ENCODE measurements at regions not wholly inside any gene's neighbourhood (a gene's known extent, or its start where the extent isn't known, plus 50 kb on each side); places are given as distances from the start of the nearest gene placed in this dataset.

GRCh38 chr17:6893382-6894205, 62.1 kb upstream of the TEKT1 start:
- POLR2A ChIA-PET: interaction anchor here (0.9 kb wide), 1 partner anchor 138 kb away, joined by 4 read pairs; the partner anchor contains the start of gene XAF1
- no peak for DNase-seq
- Mint-ChIP-seq H3K4me3 (no peak overlapping the region), H3K27me3 (ENCODE audit: low read depth) (peaks cover 25% of the 10 kb centered on the region), H3K4me1 (ENCODE audit: low read depth) (no peaks in the 10 kb centered on the region), H3K36me3 (ENCODE audit: low read depth) (no peaks in the 10 kb centered on the region), H3K9me3 (ENCODE audit: insufficient read depth) (no peaks in the 10 kb centered on the region), H3K27ac (no peak overlapping the region)
- ATAC-seq: no peak
- CTCF ChIA-PET: interaction anchor here (0.9 to 2.7 kb wide), 7 partner anchors 9 to 227 kb away, joined by 3 to 19 read pairs (median 5); no protein-coding TSS in a partner anchor

- Mint-ChIP-seq H3K36me3 (ENCODE audit: low read depth) (no peaks in the 10 kb centered on the region), H3K4me1 (ENCODE audit: low read depth) (no peaks in the 10 kb centered on the region), H3K4me3 (no peak overlapping the region), H3K27me3 (ENCODE audit: low read depth) (peaks cover 22% of the 10 kb centered on the region), H3K27ac (no peak overlapping the region), H3K9me3 (ENCODE audit: insufficient read depth) (no peaks in the 10 kb centered on the region)
- CTCF ChIA-PET: interaction anchor here (0.9 to 2.7 kb wide), 7 partner anchors 9 to 227 kb away, joined by 3 to 19 read pairs (median 5); no protein-coding TSS in a partner anchor
- DNase-seq: peak; percentile 45
- POLR2A ChIA-PET: interaction anchor here (0.9 kb wide), 1 partner anchor 138 kb away, joined by 4 read pairs; the partner anchor contains the start of gene XAF1
- ATAC-seq: no peak
These were observed 62.6 kb upstream of the TEKT1 start for GRCh38 chr17:6894206-6894528.

GRCh38 chr17:6901086-6901485, 69.6 kb upstream of the TEKT1 start:
- POLR2A ChIA-PET: no interaction called here
- H3K27me3 Mint-ChIP-seq (ENCODE audit: low read depth): peaks cover 4% of the 10 kb centered on the region

GRCh38 chr17:6903326-6903900, 71.9 kb upstream of the TEKT1 start:
- H3K36me3 Mint-ChIP-seq (ENCODE audit: low read depth): no peaks in the 10 kb centered on the region

More at GRCh38 chr17:6901086-6901485, 69.6 kb upstream of the TEKT1 start:
- CTCF ChIA-PET: no interaction called here
- Mint-ChIP-seq H3K4me3 (no peak overlapping the region), H3K27ac (no peak overlapping the region), H3K4me1 (ENCODE audit: low read depth) (no peaks in the 10 kb centered on the region), H3K36me3 (ENCODE audit: low read depth) (no peaks in the 10 kb centered on the region), H3K9me3 (ENCODE audit: insufficient read depth) (no peaks in the 10 kb centered on the region)
- DNase-seq (no peak), ATAC-seq (no peak)

GRCh38 chr17:6908807-6909206, 77.3 kb upstream of the TEKT1 start:
- Mint-ChIP-seq H3K4me1 (ENCODE audit: low read depth) (peaks cover 6% of the 10 kb centered on the region), H3K27me3 (ENCODE audit: low read depth) (peaks cover 14% of the 10 kb centered on the region), H3K27ac (no peak overlapping the region), H3K4me3 (no peak overlapping the region), H3K36me3 (ENCODE audit: low read depth) (no peaks in the 10 kb centered on the region), H3K9me3 (ENCODE audit: insufficient read depth) (no peaks in the 10 kb centered on the region)
- DNase-seq: no peak
- POLR2A ChIA-PET: no interaction called here
- no peak for ATAC-seq
- CTCF ChIA-PET: interaction anchor here (3.7 kb wide), 1 partner anchor 98 kb away, joined by 133 read pairs; no protein-coding TSS in a partner anchor

More at GRCh38 chr17:6903326-6903900, 71.9 kb upstream of the TEKT1 start:
- no peak for ATAC-seq
- ChIA-PET CTCF (interaction anchor here (1.0 to 1.9 kb wide), 6 partner anchors 9 to 118 kb away, joined by 3 to 8 read pairs (median 4); no protein-coding TSS in a partner anchor), POLR2A (interaction anchor here (0.6 kb wide), 2 partner anchors 32 to 1501 kb away, joined by 3 read pairs; no protein-coding TSS in a partner anchor)
- Mint-ChIP-seq H3K9me3 (ENCODE audit: insufficient read depth) (no peaks in the 10 kb centered on the region), H3K4me1 (ENCODE audit: low read depth) (no peaks in the 10 kb centered on the region), H3K27me3 (ENCODE audit: low read depth) (no peaks in the 10 kb centered on the region), H3K4me3 (no peak overlapping the region), H3K27ac (no peak overlapping the region)
- DNase-seq: no peak

GRCh38 chr17:6910987-6911603, 79.6 kb upstream of the TEKT1 start:
- peaks cover 17% of the 10 kb centered on the region for H3K27me3 Mint-ChIP-seq (ENCODE audit: low read depth)

GRCh38 chr17:6912110-6913051, 80.9 kb upstream of the TEKT1 start:
- DNase-seq (no peak), ATAC-seq (no peak)
- H3K4me1 Mint-ChIP-seq (ENCODE audit: low read depth): peaks cover 14% of the 10 kb centered on the region
- no peak overlapping the region for H3K4me3 Mint-ChIP-seq
- no peak overlapping the region for H3K27ac Mint-ChIP-seq
- no peaks in the 10 kb centered on the region for H3K9me3 Mint-ChIP-seq (ENCODE audit: insufficient read depth)
- CTCF ChIA-PET: interaction anchor here (0.6 to 4.9 kb wide), 8 partner anchors 9 to 109 kb away, joined by 3 to 206 read pairs (median 4); partner anchors contain the start of gene BCL6B
- H3K27me3 Mint-ChIP-seq (ENCODE audit: low read depth): peaks cover 29% of the 10 kb centered on the region
- no peaks in the 10 kb centered on the region for H3K36me3 Mint-ChIP-seq (ENCODE audit: low read depth)
- POLR2A ChIA-PET: interaction anchor here (1.1 kb wide), 1 partner anchor 78 kb away, joined by 3 read pairs; no protein-coding TSS in a partner anchor

More at GRCh38 chr17:6910987-6911603, 79.6 kb upstream of the TEKT1 start:
- ChIA-PET CTCF (interaction anchor here (0.6 to 3.7 kb wide), 46 partner anchors 9 to 245 kb away, joined by 3 to 133 read pairs (median 5); partner anchors contain the start of genes ALOX12, BCL6B, RNASEK and SLC16A13), POLR2A (no interaction called here)
- Mint-ChIP-seq H3K27ac (no peak overlapping the region), H3K4me1 (ENCODE audit: low read depth) (peaks cover 14% of the 10 kb centered on the region), H3K4me3 (no peak overlapping the region), H3K36me3 (ENCODE audit: low read depth) (no peaks in the 10 kb centered on the region), H3K9me3 (ENCODE audit: insufficient read depth) (no peaks in the 10 kb centered on the region)
- DNase-seq (no peak), ATAC-seq (no peak)

GRCh38 chr17:6913608-6914443, 82.0 kb upstream of the ALOX12 start:
- Mint-ChIP-seq H3K27me3 (ENCODE audit: low read depth) (peaks cover 26% of the 10 kb centered on the region), H3K4me1 (ENCODE audit: low read depth) (peaks cover 14% of the 10 kb centered on the region), H3K9me3 (ENCODE audit: insufficient read depth) (no peaks in the 10 kb centered on the region), H3K27ac (no peak overlapping the region), H3K4me3 (peak overlapping the region; percentile 71), H3K36me3 (ENCODE audit: low read depth) (no peaks in the 10 kb centered on the region)
- ChIA-PET CTCF (interaction anchor here (0.6 to 4.9 kb wide), 35 partner anchors 9 to 265 kb away, joined by 3 to 206 read pairs (median 4); partner anchors contain the start of gene BCL6B), POLR2A (interaction anchor here (0.6 to 1.5 kb wide), 4 partner anchors 12 to 158 kb away, joined by 3 to 5 read pairs (median 3); partner anchors contain the start of genes SLC16A13 and XAF1)
- ATAC-seq: peak; percentile 83
- peak; percentile 87 for DNase-seq

- Mint-ChIP-seq H3K27ac (no peak overlapping the region), H3K9me3 (ENCODE audit: insufficient read depth) (no peaks in the 10 kb centered on the region), H3K4me1 (ENCODE audit: low read depth) (peaks cover 14% of the 10 kb centered on the region), H3K36me3 (ENCODE audit: low read depth) (no peaks in the 10 kb centered on the region), H3K4me3 (no peak overlapping the region), H3K27me3 (ENCODE audit: low read depth) (peaks cover 26% of the 10 kb centered on the region)
- CTCF ChIA-PET: interaction anchor here (0.6 to 4.9 kb wide), 35 partner anchors 8 to 264 kb away, joined by 3 to 206 read pairs (median 4); partner anchors contain the start of gene BCL6B
- DNase-seq: no peak
- ATAC-seq: no peak
- POLR2A ChIA-PET: interaction anchor here (0.5 to 1.5 kb wide), 2 partner anchors 57 to 121 kb away, joined by 3 to 5 read pairs; partner anchors contain the start of gene SLC16A13
These were observed 81.1 kb upstream of the ALOX12 start for GRCh38 chr17:6914711-6915110.

GRCh38 chr17:6915620-6916019, 80.2 kb upstream of the ALOX12 start:
- no peak overlapping the region for H3K27ac Mint-ChIP-seq
- H3K27me3 Mint-ChIP-seq (ENCODE audit: low read depth): peaks cover 26% of the 10 kb centered on the region
- no peaks in the 10 kb centered on the region for H3K36me3 Mint-ChIP-seq (ENCODE audit: low read depth)
- peaks cover 14% of the 10 kb centered on the region for H3K4me1 Mint-ChIP-seq (ENCODE audit: low read depth)
- ATAC-seq: no peak
- H3K4me3 Mint-ChIP-seq: no peak overlapping the region
- POLR2A ChIA-PET: no interaction called here
- no peaks in the 10 kb centered on the region for H3K9me3 Mint-ChIP-seq (ENCODE audit: insufficient read depth)
- DNase-seq: no peak
- CTCF ChIA-PET: interaction anchor here (1.0 to 4.9 kb wide), 9 partner anchors 11 to 130 kb away, joined by 3 to 206 read pairs (median 12); partner anchors contain the start of gene BCL6B

All from activated CD8-positive, alpha-beta T cell treated with anti-CD3 and anti-CD28 coated beads, Interleukin-2, amount 10 ng/mL, durations not matched to agents 7 days and 5 days (primary cell).